IMR-90 (cell line): ENCODE measurements at regions not wholly inside any gene's neighbourhood (a gene's known extent, or its start where the extent isn't known, plus 50 kb on each side); places are given as distances from the start of the nearest gene placed in this dataset.

Experiments used
- ATAC-seq: fragments of 200-7000 bp; cut with Tn5 transposase; 2 replicates; pipeline ENCODE4 v1.9.1; 2020; ENCODE audit warnings: low read depth, mild to moderate bottlenecking, moderate library complexity
- BruUV-seq: library from RNA; stranded (reverse); fragments of 400-500 nt; replicated peaks from 2 replicates; lab custom pipeline; 2021; lab: Mats Ljungman, UMichigan
- CTCF ChIA-PET: fragments of 300-600 bp; formaldehyde crosslinking; extraction: SDS; loops from one replicate; lab custom pipeline; 2021; ENCODE audit warnings: antibody characterized with exemption; lab: Yijun Ruan, JAX
- POLR2A ChIA-PET: fragments of 300-600 bp; sonication (Branson Sonifier 250); formaldehyde crosslinking; loops from one replicate; lab custom pipeline; 2022; ENCODE audit warnings: antibody characterized with exemption; ENCODE audit not compliant: unreplicated experiment; lab: Charles Lee
- DNase-seq: peaks from one replicate; pipeline ENCODE4 v3.0.0; 2013
- H2AFZ ChIP-seq: replicated peaks from 2 replicates; pipeline ENCODE3; 2013; ENCODE audit warnings: low read length, mild to moderate bottlenecking; ENCODE audit not compliant: poor library complexity
- H2AK5ac ChIP-seq: 2 replicates; pipeline ENCODE4 v1.6.1; 2013; ENCODE audit warnings: low read depth, low read length, inconsistent platforms
- H2AK9ac ChIP-seq: replicated peaks from 2 replicates; pipeline ENCODE3; 2013; ENCODE audit warnings: mild to moderate bottlenecking, low read depth, low read length, moderate library complexity; ENCODE audit not compliant: poor library complexity
- H2BK120ac ChIP-seq: 2 replicates; pipeline ENCODE4 v1.6.1; 2013; ENCODE audit warnings: low read depth, low read length, inconsistent platforms
- H2BK15ac ChIP-seq: 3 replicates; pipeline ENCODE4 v1.6.1; 2013; ENCODE audit warnings: low read depth, low read length, inconsistent platforms
- H2BK20ac ChIP-seq: 2 replicates; pipeline ENCODE4 v1.6.1; 2013; ENCODE audit warnings: low read depth, mild to moderate bottlenecking, inconsistent platforms, low read length, moderate library complexity
- H2BK5ac ChIP-seq: 2 replicates; pipeline ENCODE4 v1.6.1; 2013; ENCODE audit warnings: mild to moderate bottlenecking, low read depth, low read length, inconsistent platforms; ENCODE audit not compliant: poor library complexity, severe bottlenecking
- H3K14ac ChIP-seq: replicated peaks from 2 replicates; pipeline ENCODE4 v1.6.1; 2013; ENCODE audit warnings: low read depth, low read length, inconsistent platforms
- H3K18ac ChIP-seq: 2 replicates; pipeline ENCODE4 v1.6.1; 2013; ENCODE audit warnings: low read depth, low read length, control low read depth
- H3K23ac ChIP-seq: 2 replicates; pipeline ENCODE4 v1.6.1; 2013; ENCODE audit warnings: low read depth, low read length, inconsistent platforms
- H3K27ac ChIP-seq: 2 replicates; pipeline ENCODE4 v1.5.1; 2013; ENCODE audit warnings: mild to moderate bottlenecking, control low read depth, low read length; ENCODE audit not compliant: insufficient read depth
- H3K27me3 ChIP-seq: 2 replicates; pipeline ENCODE4 v1.6.1; 2013; ENCODE audit warnings: low read length; ENCODE audit not compliant: control insufficient read depth, insufficient read depth
- H3K36me3 ChIP-seq: 2 replicates; pipeline ENCODE4 v1.6.1; 2013; ENCODE audit warnings: low read length, mixed read lengths; ENCODE audit not compliant: control insufficient read depth, insufficient read depth
- H3K4ac ChIP-seq: 2 replicates; pipeline ENCODE4 v1.6.1; 2013; ENCODE audit warnings: low read depth, low read length, inconsistent platforms
- H3K4me1 ChIP-seq: 2 replicates; pipeline ENCODE4 v1.6.1; 2013; ENCODE audit warnings: low read length, mixed read lengths; ENCODE audit not compliant: control insufficient read depth, insufficient read depth
- H3K4me2 ChIP-seq: 2 replicates; pipeline ENCODE4 v1.6.1; 2013; ENCODE audit warnings: low read depth, mild to moderate bottlenecking, control low read depth, low read length, moderate library complexity
- H3K4me3 ChIP-seq: 2 replicates; pipeline ENCODE4 v1.5.1; 2013; ENCODE audit warnings: low read depth, mild to moderate bottlenecking, control low read depth, low read length, moderate library complexity; ENCODE audit not compliant: insufficient read depth
- H3K56ac ChIP-seq: 2 replicates; pipeline ENCODE4 v1.6.1; 2013; ENCODE audit warnings: low read length, inconsistent platforms; ENCODE audit not compliant: insufficient read depth; ENCODE audit errors: extremely low read depth
- H3K79me1 ChIP-seq, 2 experiments: 2 replicates each; pipeline ENCODE4 v1.6.1; 2013; ENCODE audit warnings: low read length in 2 of 2, inconsistent platforms in 1 of 2, low read depth in 1 of 2
- H3K9ac ChIP-seq: 2 replicates; pipeline ENCODE4 v1.6.1; 2013; ENCODE audit warnings: low read depth, low read length, control low read depth
- H3K9me1 ChIP-seq: 2 replicates; pipeline ENCODE4 v1.6.1; 2013; ENCODE audit warnings: low read length, inconsistent platforms; ENCODE audit not compliant: insufficient read depth
- H3K9me3 ChIP-seq: 2 replicates; pipeline ENCODE4 v1.6.1; 2013; ENCODE audit warnings: low read length; ENCODE audit not compliant: control insufficient read depth, insufficient read depth
- H4K20me1 ChIP-seq: 2 replicates; pipeline ENCODE4 v1.6.1; 2013; ENCODE audit warnings: low read length, inconsistent platforms; ENCODE audit not compliant: insufficient read depth
- H4K5ac ChIP-seq: 2 replicates; pipeline ENCODE4 v1.6.1; 2013; ENCODE audit warnings: mild to moderate bottlenecking, low read depth, low read length, control low read depth
- H4K8ac ChIP-seq, 2 experiments: 2 replicates each; pipeline ENCODE4 v1.6.1; 2013; ENCODE audit warnings: low read depth in 2 of 2, low read length in 2 of 2, control low read depth in 1 of 2, inconsistent platforms in 1 of 2
- H4K91ac ChIP-seq: 2 replicates; pipeline ENCODE4 v1.6.1; 2013; ENCODE audit warnings: low read depth, low read length, inconsistent platforms; ENCODE audit not compliant: insufficient read depth
- CEBPB ChIP-seq: IDR thresholded peaks from 2 replicates; pipeline ENCODE4 v1.6.1; 2012; ENCODE audit warnings: low read depth, low read length, improper control_type of control experiment
- RCOR1 ChIP-seq: IDR thresholded peaks from 2 replicates; pipeline ENCODE4 v1.6.1; 2012; ENCODE audit warnings: mild to moderate bottlenecking, low read length, improper control_type of control experiment; ENCODE audit not compliant: insufficient replicate concordance
- dilution Hi-C: fragments of 300-500 bp; cut with HindIII; formaldehyde crosslinking; loops from one replicate; pipeline ENCODE4 v1.14.3; 2018; ENCODE audit warnings: low sequenced_read_pairs; ENCODE audit not compliant: unreplicated experiment
- in situ Hi-C: fragments of 300-500 bp; cut with MboI; formaldehyde crosslinking; loops from 3 replicates; pipeline ENCODE4 v1.14.3; 2019; ENCODE audit warnings: low sequenced_read_pairs, inconsistent platforms, mixed read lengths
- intact Hi-C: fragments of 100-400 bp; cut with micrococcal nuclease; formaldehyde crosslinking; loops from 2 replicates; pipeline ENCODE4 v1.10.0; 2022
- TF ChIP-seq, protein P1 (sequence below): conservative IDR thresholded peaks from 2 replicates; pipeline ENCODE4 v1.5.1; 2012; ENCODE audit warnings: mild to moderate bottlenecking, low read depth, low read length, improper control_type of control experiment

DNA sequence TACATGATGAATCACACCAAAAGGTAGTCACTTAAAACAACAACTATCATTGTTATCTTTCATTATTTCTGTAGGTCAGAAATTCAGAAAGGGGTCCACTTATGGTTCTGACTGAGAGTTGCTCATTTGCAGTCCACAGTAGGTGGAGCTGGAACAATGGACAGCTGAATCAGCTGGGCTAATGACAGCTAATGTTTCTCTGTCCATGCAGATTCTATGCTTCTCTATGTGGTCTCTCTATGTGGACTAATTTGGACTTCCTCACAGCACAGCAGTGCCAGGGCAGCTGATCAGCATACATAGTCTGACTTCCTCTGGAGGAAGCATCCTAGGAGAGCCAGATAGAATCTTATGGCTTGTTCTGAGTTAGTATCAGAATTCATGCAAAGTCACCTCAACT, 131.7 kb upstream of the INTU start:
- H3K9me3 ChIP-seq = no peaks in the 10 kb centered on the region
- H3K4ac ChIP-seq = no peak overlapping the region
- no peak overlapping the region for H2AK9ac ChIP-seq
- H3K23ac ChIP-seq = no peak overlapping the region
- TF ChIP-seq RCOR1 (no peak), CEBPB (no peak)
- TF ChIP-seq, protein P1, sequence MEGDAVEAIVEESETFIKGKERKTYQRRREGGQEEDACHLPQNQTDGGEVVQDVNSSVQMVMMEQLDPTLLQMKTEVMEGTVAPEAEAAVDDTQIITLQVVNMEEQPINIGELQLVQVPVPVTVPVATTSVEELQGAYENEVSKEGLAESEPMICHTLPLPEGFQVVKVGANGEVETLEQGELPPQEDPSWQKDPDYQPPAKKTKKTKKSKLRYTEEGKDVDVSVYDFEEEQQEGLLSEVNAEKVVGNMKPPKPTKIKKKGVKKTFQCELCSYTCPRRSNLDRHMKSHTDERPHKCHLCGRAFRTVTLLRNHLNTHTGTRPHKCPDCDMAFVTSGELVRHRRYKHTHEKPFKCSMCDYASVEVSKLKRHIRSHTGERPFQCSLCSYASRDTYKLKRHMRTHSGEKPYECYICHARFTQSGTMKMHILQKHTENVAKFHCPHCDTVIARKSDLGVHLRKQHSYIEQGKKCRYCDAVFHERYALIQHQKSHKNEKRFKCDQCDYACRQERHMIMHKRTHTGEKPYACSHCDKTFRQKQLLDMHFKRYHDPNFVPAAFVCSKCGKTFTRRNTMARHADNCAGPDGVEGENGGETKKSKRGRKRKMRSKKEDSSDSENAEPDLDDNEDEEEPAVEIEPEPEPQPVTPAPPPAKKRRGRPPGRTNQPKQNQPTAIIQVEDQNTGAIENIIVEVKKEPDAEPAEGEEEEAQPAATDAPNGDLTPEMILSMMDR = 0 out of 2 replicates have a peak, but pooled peaks have one; percentile 8
- ChIA-PET POLR2A (interaction anchor here (0.6 kb wide), 1 partner anchor 22 kb away, joined by 3 read pairs; no protein-coding TSS in a partner anchor), CTCF (no interaction called here)
- peak overlapping the region; percentile 8; the same call in 1 of the 2 replicates for H3K4me2 ChIP-seq
- H2AK5ac ChIP-seq = no peak overlapping the region
- H3K9me1 ChIP-seq = no peaks in the 10 kb centered on the region
- H2AFZ ChIP-seq = no peak overlapping the region
- no peak overlapping the region for H2BK120ac ChIP-seq
- H3K27ac ChIP-seq = no peak overlapping the region
- no peak overlapping the region for H3K4me3 ChIP-seq
- H4K5ac ChIP-seq = no peak overlapping the region
- H3K56ac ChIP-seq = no peak overlapping the region
- no peak overlapping the region for H2BK15ac ChIP-seq
- no peak overlapping the region for H4K91ac ChIP-seq
- ATAC-seq = peak; percentile 61
- in situ Hi-C loops (loop anchor here (25.0 kb wide), 1 partner anchor 111 kb away; no protein-coding TSS in a partner anchor), dilution Hi-C loops (no loop called here), intact Hi-C loops (no loop called here)
- no peaks in the 10 kb centered on the region for H3K79me1 ChIP-seq
- no peak overlapping the region for H3K9ac ChIP-seq
- no peaks in the 10 kb centered on the region for H3K36me3 ChIP-seq
- no peak overlapping the region for H3K18ac ChIP-seq
- peaks cover 2% of the 10 kb centered on the region; the same call in 1 of the 2 replicates for H3K4me1 ChIP-seq
- peak; percentile 42 for DNase-seq
- H3K27me3 ChIP-seq = no peaks in the 10 kb centered on the region
- H4K8ac ChIP-seq = no peak overlapping the region
- no peak overlapping the region for H2BK20ac ChIP-seq
- no peak overlapping the region for H2BK5ac ChIP-seq
- H3K14ac ChIP-seq = no peak overlapping the region
- no TSS peak for BruUV-seq
- H4K20me1 ChIP-seq = no peaks in the 10 kb centered on the region
